OCI-LY1 (cell line): ENCODE measurements at regions not wholly inside any gene's neighbourhood (a gene's known extent, or its start where the extent isn't known, plus 50 kb on each side); places are given as distances from the start of the nearest gene placed in this dataset.

Experiments
- H2AFZ ChIP-seq: fragments of 200-600 bp; sonication (generic), shearing (Covaris generic); 2 replicates; pipeline ENCODE4 v1.6.0; 2014; ENCODE audit warnings: antibody characterized with exemption, mild to moderate bottlenecking, low read length
- H3F3A ChIP-seq: fragments of 200-600 bp; sonication (generic), shearing (Covaris generic); 2 replicates; pipeline ENCODE4 v1.6.0; 2014; ENCODE audit warnings: mild to moderate bottlenecking, antibody characterized with exemption, low read length, moderate library complexity; ENCODE audit not compliant: insufficient read depth
- H3K27ac ChIP-seq: fragments of 200-600 bp; sonication (generic); 2 replicates; pipeline ENCODE4 v1.5.1; 2014; ENCODE audit warnings: low read length, mixed run types, mild to moderate bottlenecking, low read depth; ENCODE audit not compliant: poor library complexity, severe bottlenecking
- H3K27me3 ChIP-seq: fragments of 200-600 bp; sonication (generic); 2 replicates; pipeline ENCODE4 v1.6.0; 2014; ENCODE audit warnings: antibody characterized with exemption, mild to moderate bottlenecking, low read length, moderate library complexity; ENCODE audit not compliant: insufficient read depth
- H3K36me3 ChIP-seq: fragments of 200-600 bp; sonication (generic); 2 replicates; pipeline ENCODE4 v1.6.1; 2014; ENCODE audit warnings: mild to moderate bottlenecking, antibody characterized with exemption, low read length, moderate library complexity, mixed read lengths; ENCODE audit not compliant: insufficient read depth
- H3K4me1 ChIP-seq: fragments of 200-600 bp; sonication (generic); 2 replicates; pipeline ENCODE4 v1.5.1; 2014; ENCODE audit warnings: mild to moderate bottlenecking, low read length, moderate library complexity; ENCODE audit not compliant: insufficient read depth, severe bottlenecking
- H3K4me2 ChIP-seq: fragments of 200-600 bp; sonication (generic), shearing (Covaris generic); 2 replicates; pipeline ENCODE4 v1.6.1; 2014; ENCODE audit warnings: low read length
- H3K4me3 ChIP-seq: fragments of 200-600 bp; sonication (generic); 2 replicates; pipeline ENCODE4 v1.5.1; 2014; ENCODE audit warnings: low read length, low read depth, mild to moderate bottlenecking, mixed read lengths; ENCODE audit not compliant: poor library complexity, severe bottlenecking
- H3K79me2 ChIP-seq: fragments of 200-600 bp; shearing (Covaris generic); 2 replicates; pipeline ENCODE4 v1.6.1; 2016; ENCODE audit warnings: mixed run types, low read length, mixed read lengths; ENCODE audit not compliant: insufficient read depth
- H3K9ac ChIP-seq: fragments of 200-600 bp; sonication (generic), shearing (Covaris generic); 2 replicates; pipeline ENCODE4 v1.6.1; 2014; ENCODE audit warnings: mild to moderate bottlenecking, low read length, mixed read lengths
- H3K9me2 ChIP-seq: fragments of 200-600 bp; sonication (generic), shearing (Covaris generic); 2 replicates; pipeline ENCODE4 v1.6.1; 2014; ENCODE audit warnings: low read depth, mild to moderate bottlenecking, low read length, mixed read lengths
- H3K9me3 ChIP-seq: fragments of 200-600 bp; shearing (Covaris generic); 2 replicates; pipeline ENCODE4 v1.6.1; 2014; ENCODE audit warnings: low read length, mixed read lengths
- H4K20me1 ChIP-seq: fragments of 200-600 bp; sonication (generic), shearing (Covaris generic); 2 replicates; pipeline ENCODE4 v1.6.0; 2016; ENCODE audit warnings: mild to moderate bottlenecking, low read length; ENCODE audit not compliant: insufficient read depth
- CTCF ChIP-seq: fragments of 200-600 bp; sonication (generic), shearing (Covaris generic); IDR thresholded peaks from 2 replicates; pipeline ENCODE4 v1.5.1; 2017; ENCODE audit warnings: mild to moderate bottlenecking, antibody characterized with exemption, low read length, moderate library complexity, mixed read lengths
- EZH2 ChIP-seq: fragments of 200-600 bp; sonication (generic), shearing (Covaris generic); IDR thresholded peaks from 2 replicates; pipeline ENCODE4 v1.8.0; 2017; ENCODE audit warnings: borderline replicate concordance, mixed run types, mild to moderate bottlenecking, antibody characterized with exemption, low read length, moderate library complexity, mixed read lengths

GRCh38 chr4:157988641-157989040, 184.2 kb downstream of the GASK1B start:
- H3K9me2 ChIP-seq = no peaks in the 10 kb centered on the region
- TF ChIP-seq EZH2 (no peak), CTCF (no peak)
- no peaks in the 10 kb centered on the region for H3F3A ChIP-seq
- no peak overlapping the region for H3K4me3 ChIP-seq
- no peaks in the 10 kb centered on the region for H3K27me3 ChIP-seq
- H2AFZ ChIP-seq = no peak overlapping the region
- H3K79me2 ChIP-seq = no peaks in the 10 kb centered on the region
- H3K36me3 ChIP-seq = no peaks in the 10 kb centered on the region
- H3K4me1 ChIP-seq = no peaks in the 10 kb centered on the region
- H3K4me2 ChIP-seq = no peak overlapping the region
- H3K27ac ChIP-seq = no peak overlapping the region
- no peaks in the 10 kb centered on the region for H3K9me3 ChIP-seq
- H3K9ac ChIP-seq = no peak overlapping the region
- no peaks in the 10 kb centered on the region for H4K20me1 ChIP-seq

- no peaks in the 10 kb centered on the region for H3K27me3 ChIP-seq
- H3K9ac ChIP-seq = no peak overlapping the region
- H4K20me1 ChIP-seq = no peaks in the 10 kb centered on the region
- no peak for TF ChIP-seq EZH2
- TF ChIP-seq CTCF = no peak
- no peaks in the 10 kb centered on the region for H3K36me3 ChIP-seq
- H3K9me2 ChIP-seq = no peaks in the 10 kb centered on the region
- H3K4me3 ChIP-seq = no peak overlapping the region
- H3K9me3 ChIP-seq = no peaks in the 10 kb centered on the region
- no peaks in the 10 kb centered on the region for H3K4me1 ChIP-seq
- H3K4me2 ChIP-seq = no peak overlapping the region
- no peak overlapping the region for H3K27ac ChIP-seq
- no peaks in the 10 kb centered on the region for H3K79me2 ChIP-seq
- H2AFZ ChIP-seq = no peak overlapping the region
- H3F3A ChIP-seq = no peaks in the 10 kb centered on the region
Observed at GRCh38 chr4:157984285-157984911, 188.4 kb downstream of the GASK1B start.

- no peaks in the 10 kb centered on the region for H3K9me3 ChIP-seq
- H4K20me1 ChIP-seq = no peaks in the 10 kb centered on the region
- H3K36me3 ChIP-seq = no peaks in the 10 kb centered on the region
- no peak for TF ChIP-seq CTCF
- no peak for TF ChIP-seq EZH2
- H3K9me2 ChIP-seq = no peaks in the 10 kb centered on the region
- no peaks in the 10 kb centered on the region for H3K4me1 ChIP-seq
- no peak overlapping the region for H3K4me3 ChIP-seq
- H3K27ac ChIP-seq = no peak overlapping the region
- no peak overlapping the region for H2AFZ ChIP-seq
- H3K9ac ChIP-seq = no peak overlapping the region
- H3K4me2 ChIP-seq = no peak overlapping the region
- no peaks in the 10 kb centered on the region for H3K79me2 ChIP-seq
- no peaks in the 10 kb centered on the region for H3K27me3 ChIP-seq
- no peaks in the 10 kb centered on the region for H3F3A ChIP-seq
Observed at GRCh38 chr4:157983300-157983699, 189.5 kb downstream of the GASK1B start.
